ENCODE measurements at regions not wholly inside any gene's neighbourhood (a gene's known extent, or its start where the extent isn't known, plus 50 kb on each side); places are given as distances from the start of the nearest gene placed in this dataset.

GRCh38 chr1:181259026-181259745 is 170.7 kb downstream of the IER5 start:
- ChIA-PET POLR2A (no interaction called here), CTCF (interaction anchor here (1.0 kb wide), 2 partner anchors 14 to 26 kb away, joined by 3 read pairs; no protein-coding TSS in a partner anchor)
- DNase-seq (ENCODE audit: extremely low spot score): no peak
- TF ChIP-seq CTCF (IDR thresholded peaks at IDR 0.05; ENCODE audit: control extremely low read depth, extremely low read depth, low read depth, missing control alignments): no peak

- POLR2A ChIA-PET: no interaction called here
- CTCF ChIA-PET: interaction anchor here (0.6 kb wide), 1 partner anchor 14 kb away, joined by 3 read pairs; no protein-coding TSS in a partner anchor
- TF ChIP-seq CTCF (IDR thresholded peaks at IDR 0.05; ENCODE audit: control extremely low read depth, extremely low read depth, low read depth, missing control alignments): no peak
- no peak for DNase-seq (ENCODE audit: extremely low spot score)
Observed at GRCh38 chr1:181260271-181260670, 171.8 kb downstream of the IER5 start.

- TF ChIP-seq CTCF (IDR thresholded peaks at IDR 0.05; ENCODE audit: control extremely low read depth, extremely low read depth, low read depth, missing control alignments): no peak
- POLR2A ChIA-PET: no interaction called here
- no peak for DNase-seq (ENCODE audit: extremely low spot score)
- CTCF ChIA-PET: no interaction called here
Observed at GRCh38 chr1:181260994-181261393, 172.5 kb downstream of the IER5 start.

DNA sequence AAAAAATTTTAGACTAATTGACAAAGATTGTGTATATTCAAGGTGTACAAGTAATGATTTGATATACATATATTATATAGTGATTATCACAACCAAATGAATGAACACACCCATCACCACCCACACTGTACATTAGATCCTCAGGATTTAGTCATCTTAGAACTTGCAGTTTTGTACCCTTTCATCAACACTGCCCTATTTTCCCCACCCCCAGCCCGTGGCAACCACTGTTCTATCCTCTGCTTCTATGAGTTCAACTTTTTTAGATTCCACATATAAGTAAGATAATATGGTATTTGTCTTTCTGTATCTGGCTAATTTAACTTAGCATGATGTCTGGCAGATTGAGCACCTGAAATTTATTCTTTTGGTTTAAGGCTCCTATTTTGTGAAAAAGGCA is 173.6 kb downstream of the IER5 start:
- CTCF ChIA-PET: no interaction called here
- POLR2A ChIA-PET: no interaction called here
- no peak for DNase-seq (ENCODE audit: extremely low spot score)
- TF ChIP-seq CTCF (IDR thresholded peaks at IDR 0.05; ENCODE audit: control extremely low read depth, extremely low read depth, low read depth, missing control alignments): no peak

DNA sequence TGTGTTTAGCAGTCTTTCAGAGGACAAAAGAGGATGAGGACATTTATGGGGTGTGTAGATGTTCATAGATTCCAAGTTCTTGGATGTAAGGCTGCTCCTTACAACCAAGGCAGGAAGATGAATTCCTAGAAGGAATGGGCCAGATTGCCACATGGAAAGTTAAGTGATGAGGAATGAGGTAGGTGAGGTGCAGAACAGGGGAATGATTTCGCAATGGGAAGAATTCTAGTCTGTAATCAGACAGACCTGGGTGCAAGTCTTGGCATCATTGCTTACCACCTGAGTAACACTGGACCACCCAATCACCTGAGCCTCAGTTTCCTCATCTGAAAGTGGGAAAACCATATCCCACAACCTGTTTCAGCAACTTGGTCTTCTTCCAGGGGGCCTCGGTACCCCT is 174.9 kb downstream of the IER5 start:
- POLR2A ChIA-PET: no interaction called here
- CTCF ChIA-PET: no interaction called here

DNA sequence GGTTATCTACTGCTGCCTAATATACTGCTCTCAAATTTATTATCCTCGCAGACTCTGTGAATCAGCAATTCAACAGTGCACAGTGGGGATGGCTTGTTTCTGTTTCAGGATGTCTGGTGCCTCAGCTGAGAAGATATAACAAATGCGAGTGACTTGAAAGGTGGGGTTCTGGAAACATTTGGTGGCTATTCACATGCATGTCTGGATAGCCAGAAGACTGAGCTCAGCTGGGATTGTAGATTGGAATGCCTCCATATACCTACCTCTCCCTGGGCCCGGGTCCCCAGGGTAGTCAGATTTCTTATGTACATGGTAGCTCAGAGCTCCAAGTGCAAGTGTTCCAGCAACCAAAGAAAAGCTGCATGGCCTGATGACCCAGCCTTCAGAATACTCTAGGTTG is 176.3 kb downstream of the IER5 start:
- DNase-seq (ENCODE audit: extremely low spot score): no peak
- POLR2A ChIA-PET: no interaction called here
- CTCF ChIA-PET: interaction anchor here (1.3 kb wide), 1 partner anchor 14 kb away, joined by 3 read pairs; no protein-coding TSS in a partner anchor
- no peak for TF ChIP-seq CTCF (IDR thresholded peaks at IDR 0.05; ENCODE audit: control extremely low read depth, extremely low read depth, low read depth, missing control alignments)

More for the DNA sequence above, 174.9 kb downstream of the IER5 start:
- TF ChIP-seq CTCF (IDR thresholded peaks at IDR 0.05; ENCODE audit: control extremely low read depth, extremely low read depth, low read depth, missing control alignments): no peak
- no peak for DNase-seq (ENCODE audit: extremely low spot score)
